ENCODE measurements at regions not wholly inside any gene's neighbourhood (a gene's known extent, or its start where the extent isn't known, plus 50 kb on each side); places are given as distances from the start of the nearest gene placed in this dataset.

- no peak for DNase-seq (ENCODE audit: low spot score)
Measured at GRCh38 chrX:17922303-17922702, 61.2 kb upstream of the RAI2 start.

GRCh38 chrX:17919896-17920446, 58.9 kb upstream of the RAI2 start:
- DNase-seq (ENCODE audit: low spot score): no peak

GRCh38 chrX:17917945-17918577, 57.0 kb upstream of the RAI2 start:
- no peak for DNase-seq (ENCODE audit: low spot score)

- no peak for DNase-seq (ENCODE audit: low spot score)
Measured at GRCh38 chrX:17913801-17914200, 52.7 kb upstream of the RAI2 start.
